Right ventricle myocardium inferior (tissue), 1 donor: ENCODE measurements at regions not wholly inside any gene's neighbourhood (a gene's known extent, or its start where the extent isn't known, plus 50 kb on each side); places are given as distances from the start of the nearest gene placed in this dataset.

Experiments used
- ATAC-seq: fragments of 200-7000 bp; cut with Tn5 transposase; one replicate; pipeline ENCODE4 v1.9.1; 2020; ENCODE audit warnings: mild to moderate bottlenecking, moderate library complexity
- DNase-seq: peaks from one replicate; pipeline ENCODE4 v3.0.0; 2021; ENCODE audit errors: missing footprints
- intact Hi-C: fragments of 100-400 bp; cut with DNase I; formaldehyde crosslinking; loops from one replicate; pipeline ENCODE4 v1.11.0; 2022
- donor health status: DM: no; HTN: yes; CAD: no; lungs with severe emphysema.

- ATAC-seq = peak; percentile 35
- intact Hi-C loops = no loop called here
Observed at GRCh38 chr9:109590966-109591365, 92.9 kb upstream of the PTPN3 start.

GRCh38 chr9:109591691-109592090 is 93.6 kb upstream of the PTPN3 start:
- intact Hi-C loops = no loop called here

More at GRCh38 chr9:109590966-109591365, 92.9 kb upstream of the PTPN3 start:
- no peak for DNase-seq

GRCh38 chr9:109593612-109594011 is 95.5 kb upstream of the PTPN3 start:
- DNase-seq = no peak
- ATAC-seq = no peak
- intact Hi-C loops = no loop called here

More at GRCh38 chr9:109591691-109592090, 93.6 kb upstream of the PTPN3 start:
- no peak for DNase-seq
- no peak for ATAC-seq

GRCh38 chr9:109597496-109597895 is 99.4 kb upstream of the PTPN3 start:
- intact Hi-C loops = no loop called here
- no peak for DNase-seq
- no peak for ATAC-seq

- no peak for ATAC-seq
- intact Hi-C loops = no loop called here
- no peak for DNase-seq
Observed at GRCh38 chr9:109599131-109599530, 101.0 kb upstream of the PTPN3 start.

GRCh38 chr9:109599711-109600110 is 101.6 kb upstream of the PTPN3 start:
- intact Hi-C loops = no loop called here
- no peak for ATAC-seq
- no peak for DNase-seq

GRCh38 chr9:109600142-109600541 is 102.0 kb upstream of the PTPN3 start:
- no peak for ATAC-seq

GRCh38 chr9:109601181-109601580 is 103.1 kb upstream of the PTPN3 start:
- no peak for DNase-seq
- no peak for ATAC-seq
- intact Hi-C loops = no loop called here

More at GRCh38 chr9:109600142-109600541, 102.0 kb upstream of the PTPN3 start:
- intact Hi-C loops = no loop called here
- DNase-seq = no peak

- intact Hi-C loops = no loop called here
- DNase-seq (no peak), ATAC-seq (no peak)
Observed at GRCh38 chr9:109602987-109603386, 104.9 kb upstream of the PTPN3 start.

GRCh38 chr9:109604131-109604530 is 106.0 kb upstream of the PTPN3 start:
- DNase-seq = no peak
- no peak for ATAC-seq
- intact Hi-C loops = no loop called here

- no peak for ATAC-seq
- intact Hi-C loops = no loop called here
- DNase-seq = no peak
Observed at GRCh38 chr9:109604781-109605180, 106.7 kb upstream of the PTPN3 start.

- intact Hi-C loops = no loop called here
- ATAC-seq (no peak), DNase-seq (no peak)
Observed at GRCh38 chr9:109609060-109609459, 111.0 kb upstream of the PTPN3 start.

- DNase-seq (no peak), ATAC-seq (no peak)
- intact Hi-C loops = no loop called here
Observed at GRCh38 chr9:109616571-109617120, 118.5 kb upstream of the PTPN3 start.

GRCh38 chr9:109619310-109619709 is 121.2 kb upstream of the PTPN3 start:
- ATAC-seq (no peak), DNase-seq (no peak)
- intact Hi-C loops = no loop called here

GRCh38 chr9:109624143-109624542 is 126.0 kb upstream of the PTPN3 start:
- DNase-seq = no peak
- ATAC-seq = no peak
- intact Hi-C loops = no loop called here

GRCh38 chr9:109624896-109625295 is 126.8 kb upstream of the PTPN3 start:
- intact Hi-C loops = loop anchor here (5.0 kb wide), 1 partner anchor 38 kb away; no protein-coding TSS in a partner anchor
- ATAC-seq = no peak
- no peak for DNase-seq

GRCh38 chr9:109627042-109627441 is 128.9 kb upstream of the PTPN3 start:
- DNase-seq (no peak), ATAC-seq (peak; percentile 90)
- intact Hi-C loops = loop anchor here (5.0 kb wide), 1 partner anchor 40 kb away; no protein-coding TSS in a partner anchor

- DNase-seq (no peak), ATAC-seq (no peak)
- intact Hi-C loops = loop anchor here (5.0 kb wide), 1 partner anchor 42 kb away; no protein-coding TSS in a partner anchor
Observed at GRCh38 chr9:109629615-109630014, 131.5 kb upstream of the PTPN3 start.

- intact Hi-C loops = no loop called here
- ATAC-seq (no peak), DNase-seq (no peak)
Observed at GRCh38 chr9:109632817-109633216, 134.7 kb upstream of the PTPN3 start.

GRCh38 chr9:109639674-109640579 is 140.1 kb upstream of the PALM2AKAP2 start:
- intact Hi-C loops = no loop called here
- peak; percentile 69 for DNase-seq
- ATAC-seq = peak; percentile 68
